ENCODE measurements at regions not wholly inside any gene's neighbourhood (a gene's known extent, or its start where the extent isn't known, plus 50 kb on each side); places are given as distances from the start of the nearest gene placed in this dataset.

DNA sequence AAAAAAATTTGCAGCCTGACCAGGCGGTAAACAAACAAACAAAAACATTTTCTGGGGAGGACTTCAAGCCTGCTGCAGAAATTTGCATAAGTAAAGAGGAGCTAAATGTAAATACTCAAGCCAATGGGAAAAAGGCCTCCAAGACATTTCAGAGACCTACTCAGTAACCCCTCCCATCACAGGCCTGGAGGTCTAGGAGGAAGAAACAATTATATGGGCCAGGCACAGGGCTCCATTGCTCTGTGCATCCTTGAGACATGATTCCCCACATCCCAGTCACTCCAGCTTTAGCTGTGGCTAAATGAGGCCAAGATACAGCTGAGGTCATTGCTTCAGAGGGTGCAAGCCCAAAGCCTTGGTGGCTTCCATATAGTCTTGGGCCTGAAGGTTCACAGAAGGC lies 793.4 kb downstream of the SLITRK1 start:
- H4K20me1 ChIP-seq (replicated peaks; ENCODE audit: control insufficient read depth, extremely low read depth, insufficient read depth, low read length): no peaks in the 10 kb centered on the region
- DNase-seq (ENCODE audit: low read depth, low spot score) (no peak), FAIRE-seq (no peak)
- H3K4me1 ChIP-seq (ENCODE audit: control insufficient read depth, extremely low read depth, insufficient read depth, low read length): no peaks in the 10 kb centered on the region
- intact Hi-C loops (cut with micrococcal nuclease): no loop called here
- H3K27me3 ChIP-seq (ENCODE audit: control insufficient read depth in 2 of 2, insufficient read depth in 2 of 2, low read length in 2 of 2): no peaks in the 10 kb centered on the region
- POLR2A ChIA-PET: no interaction called here
- no peak overlapping the region for H3K4me2 ChIP-seq (ENCODE audit: insufficient read depth, low read length)
- no peak overlapping the region for H3K9ac ChIP-seq (replicated peaks; ENCODE audit: extremely low read depth, insufficient read depth, low read length)
- no peaks in the 10 kb centered on the region for H3K9me1 ChIP-seq (replicated peaks; ENCODE audit: control insufficient read depth, extremely low read depth, insufficient read depth, low read length)
- no TSS peak for BruUV-seq (replicated peaks)
- no peak overlapping the region for H3K4me3 ChIP-seq (replicated peaks in 1 of 3; ENCODE audit: insufficient read depth in 1 of 3, low read depth in 1 of 3, low read length in 3 of 3)
- no peak overlapping the region for H3K27ac ChIP-seq (ENCODE audit: insufficient read depth, low read depth, low read length)
- no peak overlapping the region for H2AFZ ChIP-seq (ENCODE audit: low read depth, low read length)
- peaks cover 5% of the 10 kb centered on the region for H3K9me3 ChIP-seq (replicated peaks; ENCODE audit: control insufficient read depth, insufficient read depth, low read length)
- no peaks in the 10 kb centered on the region for H3K36me3 ChIP-seq (ENCODE audit: control insufficient read depth in 2 of 2, extremely low read depth in 1 of 2, insufficient read depth in 2 of 2, low read length in 2 of 2)
- no peaks in the 10 kb centered on the region for H3K79me2 ChIP-seq (ENCODE audit: control insufficient read depth, insufficient read depth, low read length)
- dilution Hi-C loops (cut with MboI; ENCODE audit: extremely low pct_ligation_motif_present, low sequenced_read_pairs): no loop called here
- TF ChIP-seq GATA2 (IDR thresholded peaks at IDR 0.05; ENCODE audit: insufficient read depth, insufficient read length, low read depth, low read length) (no peak), EZH2 (IDR thresholded peaks at IDR 0.05; ENCODE audit: borderline replicate concordance, low read depth, low read length, severe bottlenecking) (no peak), JUN (IDR thresholded peaks at IDR 0.05; ENCODE audit: borderline replicate concordance, insufficient read depth, insufficient read length, low read depth) (no peak), MYC (IDR thresholded peaks at IDR 0.05; ENCODE audit: low read depth, low read length) (no peak), POLR2AphosphoS5 (IDR thresholded peaks at IDR 0.05; ENCODE audit: insufficient read depth, low read depth, low read length) (no peak), POLR2A (IDR thresholded peaks at IDR 0.05; ENCODE audit: low read depth, low read length) (no peak), FOS (IDR thresholded peaks at IDR 0.05; ENCODE audit: borderline replicate concordance, insufficient read depth, low read length) (no peak)
- TF ChIP-seq, protein P1, sequence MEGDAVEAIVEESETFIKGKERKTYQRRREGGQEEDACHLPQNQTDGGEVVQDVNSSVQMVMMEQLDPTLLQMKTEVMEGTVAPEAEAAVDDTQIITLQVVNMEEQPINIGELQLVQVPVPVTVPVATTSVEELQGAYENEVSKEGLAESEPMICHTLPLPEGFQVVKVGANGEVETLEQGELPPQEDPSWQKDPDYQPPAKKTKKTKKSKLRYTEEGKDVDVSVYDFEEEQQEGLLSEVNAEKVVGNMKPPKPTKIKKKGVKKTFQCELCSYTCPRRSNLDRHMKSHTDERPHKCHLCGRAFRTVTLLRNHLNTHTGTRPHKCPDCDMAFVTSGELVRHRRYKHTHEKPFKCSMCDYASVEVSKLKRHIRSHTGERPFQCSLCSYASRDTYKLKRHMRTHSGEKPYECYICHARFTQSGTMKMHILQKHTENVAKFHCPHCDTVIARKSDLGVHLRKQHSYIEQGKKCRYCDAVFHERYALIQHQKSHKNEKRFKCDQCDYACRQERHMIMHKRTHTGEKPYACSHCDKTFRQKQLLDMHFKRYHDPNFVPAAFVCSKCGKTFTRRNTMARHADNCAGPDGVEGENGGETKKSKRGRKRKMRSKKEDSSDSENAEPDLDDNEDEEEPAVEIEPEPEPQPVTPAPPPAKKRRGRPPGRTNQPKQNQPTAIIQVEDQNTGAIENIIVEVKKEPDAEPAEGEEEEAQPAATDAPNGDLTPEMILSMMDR (IDR thresholded peaks at IDR 0.05; ENCODE audit: extremely low read depth in 1 of 2, insufficient read depth in 1 of 2, low read depth in 1 of 2, low read length in 2 of 2): no peak
- TF ChIP-seq, protein P2, sequence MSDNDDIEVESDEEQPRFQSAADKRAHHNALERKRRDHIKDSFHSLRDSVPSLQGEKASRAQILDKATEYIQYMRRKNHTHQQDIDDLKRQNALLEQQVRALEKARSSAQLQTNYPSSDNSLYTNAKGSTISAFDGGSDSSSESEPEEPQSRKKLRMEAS (IDR thresholded peaks at IDR 0.05; ENCODE audit: insufficient read depth, insufficient read length): no peak
- CTCF ChIA-PET: no interaction called here

Data from endothelial cell of umbilical vein (primary cell).